GM18907 (cell line): ENCODE measurements at regions not wholly inside any gene's neighbourhood (a gene's known extent, or its start where the extent isn't known, plus 50 kb on each side); places are given as distances from the start of the nearest gene placed in this dataset.

ENCODE experiments used
- ATAC-seq: cut with Tn5 transposase; IDR thresholded peaks from one replicate; pipeline ENCODE4 v1.9.1; 2021; ENCODE audit warnings: mild to moderate bottlenecking, moderate library complexity; ENCODE audit not compliant: unreplicated experiment

- ATAC-seq = no peak
These were observed 345.9 kb upstream of the RGS6 start for GRCh38 chr14:71586131-71586897.

GRCh38 chr14:71588028-71588427 is 344.2 kb upstream of the RGS6 start:
- no peak for ATAC-seq

DNA sequence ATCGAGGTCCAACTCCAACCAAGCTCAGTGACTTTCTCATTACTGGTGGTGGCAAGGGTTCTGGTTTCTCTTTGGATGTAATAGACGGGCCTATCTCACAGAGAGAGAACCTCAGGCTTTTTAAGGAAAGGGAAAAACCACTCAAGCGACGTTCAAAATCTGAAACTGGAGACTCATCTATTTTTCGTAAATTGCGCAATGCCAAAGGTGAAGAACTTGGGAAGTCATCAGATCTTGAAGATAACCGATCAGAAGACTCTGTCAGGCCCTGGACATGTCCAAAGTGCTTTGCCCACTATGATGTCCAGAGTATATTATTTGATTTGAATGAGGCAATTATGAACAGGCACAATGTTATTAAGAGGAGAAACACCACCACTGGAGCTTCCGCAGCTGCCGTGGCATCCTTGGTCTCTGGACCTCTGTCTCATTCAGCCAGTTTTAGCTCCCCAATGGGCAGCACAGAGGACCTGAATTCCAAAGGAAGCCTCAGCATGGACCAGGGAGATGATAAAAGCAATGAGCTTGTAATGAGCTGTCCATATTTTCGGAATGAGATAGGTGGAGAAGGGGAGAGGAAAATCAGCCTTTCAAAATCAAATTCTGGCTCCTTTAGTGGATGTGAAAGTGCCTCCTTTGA is 343.5 kb upstream of the RGS6 start:
- ATAC-seq = no peak

DNA sequence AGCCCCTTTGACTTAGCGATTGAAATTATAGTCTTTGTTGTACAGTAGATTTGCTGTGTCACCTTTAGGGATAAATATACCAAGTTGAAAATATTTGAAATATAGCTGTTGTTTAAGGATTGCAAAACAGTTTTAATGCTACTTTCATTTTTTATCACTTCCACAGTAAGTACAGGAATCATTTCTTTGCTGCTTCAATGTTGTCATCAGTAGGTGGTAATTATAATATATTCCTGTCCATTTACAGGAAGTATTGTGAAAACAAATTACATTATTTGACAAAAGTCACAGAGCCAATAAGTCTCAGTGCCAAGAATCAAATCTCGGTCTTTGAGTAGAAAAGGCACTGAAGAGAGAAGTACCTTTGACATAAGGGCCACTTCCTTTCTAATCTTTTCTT is 342.6 kb upstream of the RGS6 start:
- no peak for ATAC-seq

GRCh38 chr14:71590131-71590530 is 342.1 kb upstream of the RGS6 start:
- ATAC-seq = no peak

GRCh38 chr14:71591231-71591630 is 341.0 kb upstream of the RGS6 start:
- ATAC-seq = no peak

DNA sequence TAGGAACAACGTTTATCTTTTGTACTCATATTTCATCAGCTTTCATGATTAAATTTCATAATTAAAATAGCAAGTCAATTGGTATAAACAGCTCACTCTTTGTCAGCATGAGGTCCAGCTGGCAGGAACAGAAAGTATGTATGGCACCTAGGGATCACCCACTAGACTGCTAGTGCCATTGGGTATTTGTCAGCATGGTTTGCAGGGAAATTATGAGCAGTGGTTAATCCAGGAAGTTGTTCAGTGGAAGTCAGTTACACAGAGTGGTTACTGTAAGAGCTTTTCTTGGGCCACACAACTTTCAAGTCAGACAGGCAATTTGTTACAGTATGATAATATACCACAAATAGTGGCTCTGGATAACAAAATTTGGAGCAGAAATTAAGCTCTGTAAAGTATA is 340.3 kb upstream of the RGS6 start:
- ATAC-seq = peak; percentile 72

DNA sequence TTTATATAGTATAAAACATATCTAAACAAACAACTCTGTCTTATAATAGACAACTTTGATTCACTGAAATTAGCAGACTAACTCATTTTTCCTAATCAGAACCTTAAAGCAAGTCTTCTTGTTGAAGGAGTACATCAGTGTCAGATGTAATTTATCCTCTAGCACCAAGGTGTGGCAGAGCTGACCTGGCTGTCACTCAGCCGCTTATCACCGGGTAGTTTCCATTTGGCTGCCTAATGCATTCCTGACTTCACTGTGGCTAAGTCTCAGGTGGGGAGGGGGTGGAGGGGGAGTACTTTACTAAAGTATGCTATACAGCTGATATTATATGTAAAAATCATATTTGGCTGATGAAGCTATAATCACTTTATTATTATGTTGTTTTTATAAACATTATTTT is 339.9 kb upstream of the RGS6 start:
- no peak for ATAC-seq

DNA sequence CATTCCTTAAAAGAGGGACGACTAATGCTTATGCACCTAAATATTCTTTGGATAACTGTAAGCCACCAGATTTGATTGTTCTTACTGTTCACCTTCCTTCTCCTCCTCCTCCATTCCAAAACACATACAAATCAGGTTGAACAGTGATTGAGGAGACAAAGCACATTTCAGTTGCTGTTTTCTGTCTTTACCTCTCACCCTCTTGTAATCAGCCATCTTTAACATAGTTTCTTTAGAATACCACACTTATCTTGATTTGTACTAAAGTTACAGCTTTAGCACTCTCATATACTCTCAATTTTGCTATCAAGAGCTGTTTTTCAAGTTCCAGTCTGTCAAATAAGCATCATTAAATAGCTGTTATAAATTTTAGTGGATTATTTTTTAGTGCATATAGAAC is 338.3 kb upstream of the RGS6 start:
- ATAC-seq = no peak

GRCh38 chr14:71594821-71595220 is 337.4 kb upstream of the RGS6 start:
- ATAC-seq = no peak

- ATAC-seq = no peak
These were observed 336.8 kb upstream of the RGS6 start for GRCh38 chr14:71595441-71595840.

GRCh38 chr14:71597287-71597920 is 334.8 kb upstream of the RGS6 start:
- ATAC-seq = peak; percentile 17

- ATAC-seq = peak; percentile 88
These were observed 334.1 kb upstream of the RGS6 start for GRCh38 chr14:71597955-71598660.

DNA sequence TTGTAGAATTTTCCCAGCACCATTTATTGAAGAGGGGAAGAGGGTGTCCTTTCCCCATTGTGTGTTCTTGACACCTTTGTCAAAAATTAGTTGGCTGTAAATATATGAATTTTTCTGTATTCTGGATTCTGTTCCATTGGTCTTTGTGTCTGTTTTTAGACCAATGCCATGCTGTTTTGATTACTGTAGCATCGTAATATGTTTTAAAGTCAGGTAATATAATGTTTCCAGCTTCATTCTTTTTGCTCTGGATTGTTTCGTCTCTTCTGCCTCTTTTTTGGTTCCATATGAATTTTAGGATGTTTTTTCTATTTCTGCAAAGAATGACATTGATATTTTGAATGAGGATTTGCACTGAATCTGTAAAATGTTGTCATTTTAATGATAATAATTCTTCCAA is 331.9 kb upstream of the RGS6 start:
- no peak for ATAC-seq

GRCh38 chr14:71602524-71602923 is 329.7 kb upstream of the RGS6 start:
- ATAC-seq = no peak

DNA sequence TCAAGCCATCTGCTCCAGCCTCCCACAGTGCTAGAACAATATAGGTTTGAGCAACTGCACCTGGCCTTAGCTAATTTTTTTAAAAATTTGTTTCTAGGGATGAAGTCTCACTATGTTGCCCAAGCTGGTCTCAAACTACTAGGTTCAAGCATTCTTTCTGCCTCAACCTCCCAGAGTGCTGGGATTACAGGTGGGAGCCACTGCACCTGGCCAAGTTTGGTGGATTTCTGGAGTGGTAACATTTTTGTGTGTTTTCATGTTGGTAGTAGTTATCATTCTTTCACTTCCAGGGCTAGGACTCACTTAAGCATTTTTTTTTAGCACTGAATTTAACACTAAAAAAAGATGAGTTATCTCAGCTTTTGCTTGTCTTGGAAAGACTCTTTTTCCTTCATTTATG is 328.0 kb upstream of the RGS6 start:
- no peak for ATAC-seq

- no peak for ATAC-seq
These were observed 326.2 kb upstream of the RGS6 start for GRCh38 chr14:71606064-71606463.

- ATAC-seq = no peak
These were observed 325.7 kb upstream of the RGS6 start for GRCh38 chr14:71606575-71606974.

DNA sequence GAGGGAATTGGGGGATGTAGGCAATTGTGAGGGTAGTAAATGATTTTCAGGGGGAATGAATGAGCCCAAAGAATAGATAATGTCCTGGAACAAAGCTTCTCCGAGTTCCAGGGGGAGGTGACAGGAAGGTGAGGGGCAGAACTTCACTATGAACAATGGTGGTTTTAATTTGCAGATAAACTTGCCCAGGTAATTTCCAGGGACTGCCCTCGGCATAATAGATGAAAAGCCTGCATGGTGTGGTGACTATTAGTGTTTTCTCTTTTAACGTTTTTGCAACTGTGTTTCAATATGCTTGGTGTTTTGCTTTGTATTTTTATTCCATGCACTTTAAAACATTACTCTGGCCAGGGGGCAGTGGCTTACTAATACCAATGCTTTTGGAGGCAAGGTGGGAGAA is 325.2 kb upstream of the RGS6 start:
- ATAC-seq = no peak

DNA sequence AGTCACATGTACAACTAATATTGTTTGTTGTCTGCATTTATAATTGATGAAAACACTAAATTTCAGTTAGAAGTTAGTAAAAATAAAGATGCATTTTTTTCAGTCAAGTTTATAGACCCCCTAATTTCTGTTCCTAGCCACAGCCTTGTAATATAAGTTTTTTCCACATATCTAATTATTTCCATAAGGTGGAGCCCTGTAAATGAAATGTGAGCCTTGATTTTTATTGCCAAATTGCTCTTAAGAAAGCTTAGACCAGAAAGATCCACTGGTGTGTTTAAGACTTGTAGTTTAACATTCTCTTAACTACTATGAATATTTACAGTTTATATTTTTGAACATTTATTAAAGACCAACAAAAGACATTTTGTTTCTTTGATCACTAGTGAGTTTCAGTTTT is 322.1 kb upstream of the RGS6 start:
- ATAC-seq = no peak

DNA sequence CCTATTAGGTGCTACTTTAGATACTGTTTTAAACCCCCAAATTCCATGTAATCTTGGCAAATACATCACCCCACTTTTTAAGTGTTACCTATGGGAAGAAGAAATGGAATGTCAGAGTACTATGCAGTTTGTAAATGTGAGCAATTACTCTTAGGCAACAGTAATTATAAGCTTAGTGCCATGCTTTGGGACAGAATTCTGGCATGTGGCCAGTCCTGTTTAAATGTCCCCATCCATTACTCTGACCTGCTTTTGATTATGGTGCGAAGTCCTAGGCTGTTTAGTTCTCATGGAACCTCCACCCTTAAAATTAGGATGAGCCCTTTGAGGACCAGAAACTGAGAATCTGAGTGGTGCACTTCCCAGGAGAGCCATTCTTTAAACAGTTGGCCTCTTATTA is 321.4 kb upstream of the RGS6 start:
- ATAC-seq = no peak

DNA sequence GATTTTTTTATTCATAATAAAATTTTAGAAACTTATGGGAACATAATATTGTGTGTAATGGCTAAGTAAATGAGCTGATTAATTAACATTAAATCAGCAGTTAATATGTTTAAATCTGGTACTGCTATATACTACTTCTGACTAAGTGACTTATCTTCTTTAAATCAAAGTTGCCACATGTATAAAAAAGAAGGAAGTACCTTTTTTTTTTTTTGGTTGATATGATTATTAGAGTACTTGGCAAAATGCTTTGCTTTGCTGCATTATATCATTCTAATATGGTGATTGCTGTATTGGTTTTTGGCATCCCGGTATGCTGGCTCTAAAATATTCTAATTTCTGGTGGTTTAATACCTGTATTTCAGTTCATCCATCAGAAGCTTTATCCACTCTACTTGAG is 319.1 kb upstream of the RGS6 start:
- no peak for ATAC-seq
